GM21737 (cell line): ENCODE measurements at regions not wholly inside any gene's neighbourhood (a gene's known extent, or its start where the extent isn't known, plus 50 kb on each side); places are given as distances from the start of the nearest gene placed in this dataset.
"Not testable (repeated sequence)": the region's sequence is repeated elsewhere in the genome, so short reads cannot be mapped to it uniquely, and the experiment has no call there.

Experiments used
- ATAC-seq: cut with Tn5 transposase; IDR thresholded peaks from one replicate; pipeline ENCODE4 v1.9.1; 2021; ENCODE audit warnings: mild to moderate bottlenecking, moderate library complexity; ENCODE audit not compliant: unreplicated experiment

DNA sequence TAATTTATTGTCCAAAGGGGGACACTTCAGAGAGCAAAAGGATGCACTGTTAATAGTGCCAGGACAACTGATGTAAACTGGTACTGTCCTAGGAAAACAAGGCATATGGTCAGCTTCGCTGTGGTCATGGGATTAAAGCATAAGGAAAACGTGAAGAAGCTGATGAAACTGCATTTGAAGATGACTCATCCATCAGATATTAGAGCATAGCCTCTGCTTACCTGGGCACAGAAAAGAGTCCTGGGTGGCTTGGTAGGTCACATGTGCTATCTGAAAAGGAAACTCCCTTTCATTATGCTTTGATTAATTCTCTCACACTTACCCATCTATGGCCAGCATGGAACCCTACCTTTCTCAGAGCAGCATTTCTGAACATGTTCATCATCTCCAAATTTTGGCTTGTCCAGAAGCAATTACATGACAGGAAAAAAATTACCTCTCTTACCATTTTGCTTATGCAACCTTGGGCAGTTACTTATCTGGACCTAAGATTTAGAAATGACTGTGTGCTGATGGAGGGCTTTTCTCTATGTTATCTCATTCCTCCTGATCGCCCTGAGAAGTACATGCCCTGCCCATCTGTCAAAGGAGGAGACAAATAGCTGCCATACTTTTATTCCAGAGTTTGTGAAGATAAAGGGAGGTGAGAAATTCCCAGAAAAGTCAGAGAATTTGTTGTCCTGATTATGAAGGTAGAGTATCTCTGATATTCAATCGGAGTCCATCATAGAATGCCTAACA, 275.3 kb upstream of the SLC14A2 start:
- no peak for ATAC-seq

DNA sequence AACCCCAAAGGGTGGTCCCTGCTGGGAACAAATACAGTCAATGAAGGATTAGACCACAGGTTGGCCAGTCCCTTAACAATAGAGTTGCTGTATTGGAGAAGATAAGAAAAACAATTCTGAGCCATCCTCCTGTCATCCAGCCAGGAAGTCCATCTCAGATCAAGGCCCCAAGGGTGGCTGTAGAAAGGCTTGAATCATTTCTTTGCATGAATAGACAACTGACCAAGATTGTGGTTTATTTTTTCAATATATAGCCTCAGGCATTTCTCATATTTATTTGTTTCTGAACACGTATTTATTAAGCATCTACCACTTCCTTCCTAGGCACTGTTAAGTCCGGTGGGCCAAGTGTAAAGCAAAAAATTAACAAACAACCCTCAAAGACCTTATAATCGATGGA, 274.4 kb upstream of the SLC14A2 start:
- no peak for ATAC-seq

GRCh38 chr18:45341454-45341853, 273.8 kb upstream of the SLC14A2 start:
- no peak for ATAC-seq

DNA sequence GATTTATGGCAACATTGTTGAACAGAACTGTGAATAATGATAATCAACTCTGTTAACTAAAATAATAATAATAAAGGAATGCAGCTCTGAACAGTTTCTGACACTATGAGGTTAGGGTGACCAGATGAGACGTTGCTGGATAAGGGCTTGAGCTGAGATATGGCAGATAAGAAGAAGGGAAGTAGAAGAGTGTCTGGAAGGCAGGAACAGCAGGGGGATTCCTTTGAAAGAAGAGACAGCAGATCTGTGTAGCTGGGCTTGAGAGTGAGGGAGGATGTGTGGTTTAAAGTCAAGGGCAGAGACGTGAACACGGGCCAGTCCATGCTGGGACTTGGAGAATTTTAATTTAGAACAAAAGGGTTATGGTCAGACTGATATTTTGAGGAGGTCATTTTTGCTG, 273.1 kb upstream of the SLC14A2 start:
- no peak for ATAC-seq

DNA sequence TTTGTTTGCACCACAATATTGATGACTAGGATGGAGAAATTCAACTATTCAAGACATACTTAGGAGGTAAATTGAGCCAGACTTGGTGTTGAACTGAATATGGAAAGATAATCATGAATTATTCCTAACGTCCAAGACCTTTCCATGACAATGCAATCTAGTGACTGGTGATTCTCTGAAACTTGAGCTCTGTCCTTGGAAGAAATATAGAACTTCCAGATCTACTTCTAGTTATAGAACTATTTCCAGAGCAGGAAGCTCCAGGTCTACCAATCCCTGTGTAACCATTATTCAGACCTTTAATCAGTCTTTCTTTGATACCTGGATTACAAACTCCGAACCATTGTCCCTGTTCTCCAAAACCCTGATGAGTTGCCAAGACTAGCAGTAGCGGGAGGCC, 272.6 kb upstream of the SLC14A2 start:
- ATAC-seq = no peak

- ATAC-seq = no peak
These were observed 271.9 kb upstream of the SLC14A2 start for GRCh38 chr18:45343365-45343764.

GRCh38 chr18:45344680-45345079, 270.6 kb upstream of the SLC14A2 start:
- not testable (repeated sequence) for ATAC-seq

DNA sequence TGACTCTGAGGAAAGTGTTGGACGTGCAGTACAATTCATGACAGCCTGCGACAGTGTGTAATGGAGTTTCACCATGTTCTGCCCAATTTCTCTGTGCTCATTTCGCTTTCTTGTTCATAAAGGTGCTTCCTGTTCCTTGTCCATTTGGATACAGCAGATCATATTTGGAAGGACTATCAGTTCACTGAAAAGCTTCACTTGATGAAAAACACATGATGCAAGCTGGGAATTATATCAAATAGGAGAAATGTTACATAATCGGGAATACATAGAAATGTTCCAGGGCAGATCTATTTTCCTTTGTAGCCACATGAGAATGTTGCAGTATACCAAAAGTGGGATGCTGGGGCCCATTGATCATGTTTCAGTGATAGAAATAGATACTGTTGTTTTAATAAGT, 266.3 kb upstream of the SLC14A2 start:
- ATAC-seq = no peak

- ATAC-seq = no peak
These were observed 265.8 kb upstream of the SLC14A2 start for GRCh38 chr18:45349467-45349866.

DNA sequence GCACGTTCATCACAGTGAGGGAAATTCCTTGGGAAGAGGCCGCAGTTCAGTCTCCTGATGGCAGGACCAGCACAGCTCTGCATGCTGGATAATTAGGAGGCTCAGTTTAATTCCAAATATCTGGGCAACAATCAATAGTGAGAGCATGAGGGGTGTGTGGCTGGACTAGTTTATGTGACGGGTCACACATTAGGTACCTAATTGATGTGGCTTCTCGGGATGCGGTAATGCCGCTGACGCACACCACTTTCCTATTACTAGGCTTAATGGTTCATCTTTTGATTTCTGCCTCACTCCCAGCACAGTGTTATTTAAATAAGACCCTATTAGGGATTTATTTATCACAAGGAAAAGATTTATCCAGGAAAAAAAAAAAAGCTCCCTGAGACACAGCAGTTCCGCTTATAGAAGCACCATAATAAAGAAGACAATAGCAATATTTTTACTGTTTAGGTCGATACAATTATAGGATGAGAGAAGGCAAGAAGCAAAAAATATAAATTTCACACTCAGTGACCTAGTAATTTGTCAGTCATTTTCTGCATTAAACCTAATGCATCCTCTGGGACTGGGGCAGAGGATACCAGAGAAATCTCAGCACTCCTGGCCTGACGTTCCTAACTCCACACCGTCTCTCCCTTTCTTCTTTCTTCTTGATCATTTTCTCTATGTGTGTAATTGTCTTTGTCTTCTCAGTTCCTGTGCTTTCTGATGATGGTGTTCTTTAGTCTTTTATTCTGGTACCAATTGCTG, 264.7 kb upstream of the SLC14A2 start:
- ATAC-seq = no peak

GRCh38 chr18:45352874-45353273, 262.4 kb upstream of the SLC14A2 start:
- no peak for ATAC-seq

DNA sequence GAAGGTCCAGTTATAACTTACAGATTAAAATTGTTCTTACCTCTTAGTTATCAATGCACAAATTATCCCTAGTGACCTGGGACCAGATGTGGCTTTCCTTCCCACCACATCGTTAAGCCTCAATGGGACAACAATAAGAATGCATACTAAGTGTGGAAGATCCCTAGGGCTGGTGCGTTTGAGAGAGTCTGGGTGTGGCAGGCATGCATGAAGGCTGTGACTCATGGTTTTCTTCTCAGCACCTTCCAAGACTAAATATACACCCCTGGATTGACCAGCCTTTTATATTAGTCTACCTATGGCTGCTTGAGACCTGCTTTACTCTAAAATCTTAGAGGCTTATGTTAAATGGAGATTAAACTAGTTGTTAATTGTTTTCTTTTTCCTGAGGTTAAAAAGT, 261.7 kb upstream of the SLC14A2 start:
- ATAC-seq = no peak

DNA sequence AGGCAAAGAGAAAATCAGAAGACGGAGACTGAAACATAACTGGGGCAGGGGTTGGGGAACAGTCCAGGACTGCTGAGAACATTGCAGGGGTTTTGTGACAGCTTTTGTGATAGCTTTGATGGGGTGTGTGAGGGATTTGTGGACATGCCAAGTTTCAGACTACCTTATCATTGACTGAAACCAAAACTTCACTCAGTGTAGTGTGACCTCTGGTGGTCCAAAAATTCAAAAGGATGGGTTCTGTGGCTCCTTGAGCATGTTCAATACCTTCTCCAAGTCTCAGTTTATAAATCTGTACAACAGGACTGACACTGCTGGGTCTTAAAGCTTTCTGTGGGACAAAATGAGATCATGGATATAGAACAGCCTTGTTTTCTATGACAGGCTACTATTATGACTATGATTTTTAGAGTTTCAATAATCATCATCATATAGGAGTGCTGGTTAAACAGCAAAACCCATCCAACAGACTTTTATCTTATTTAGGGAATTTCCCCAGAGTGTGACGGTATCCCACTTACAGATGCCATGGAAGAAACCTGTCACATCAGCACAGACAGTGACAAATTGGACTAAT, 259.2 kb upstream of the SLC14A2 start:
- ATAC-seq = no peak

DNA sequence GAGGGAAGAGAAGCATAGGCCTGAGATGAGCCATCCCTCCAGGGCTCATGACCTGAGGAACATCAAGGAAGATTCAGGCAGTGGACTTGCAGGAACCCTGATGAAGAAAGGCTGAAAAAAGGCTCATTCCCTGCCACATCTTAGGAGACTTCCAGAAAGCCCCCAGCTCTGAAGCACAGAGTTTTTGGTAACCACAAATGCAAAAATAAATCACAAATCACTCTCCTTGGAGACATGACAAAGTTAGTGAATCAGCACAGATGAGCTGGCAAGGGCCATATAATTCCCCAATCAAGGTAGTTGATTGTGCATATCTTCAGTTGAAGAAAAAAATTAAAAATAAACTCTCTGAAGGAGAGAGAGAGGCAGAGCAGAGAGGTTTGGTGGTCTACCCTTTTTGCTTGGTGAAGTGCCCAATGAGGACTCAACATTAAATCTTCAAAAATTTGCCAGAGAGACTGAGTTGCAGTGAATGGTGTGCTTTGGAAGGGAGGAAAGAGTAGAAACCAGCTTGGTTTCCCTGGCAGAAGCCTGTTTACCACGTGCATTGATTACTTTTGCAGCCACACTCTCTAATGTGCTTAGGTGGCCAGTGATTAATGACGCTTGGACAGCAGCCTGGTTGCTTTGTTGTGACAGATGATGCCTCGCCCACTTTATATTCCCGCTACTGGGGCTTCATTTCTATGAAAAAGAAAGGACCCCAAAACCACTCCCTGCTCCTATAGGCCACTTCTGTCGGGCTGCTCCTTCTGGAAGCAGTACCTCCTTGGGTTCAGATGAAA, 257.4 kb upstream of the SLC14A2 start:
- no peak for ATAC-seq

DNA sequence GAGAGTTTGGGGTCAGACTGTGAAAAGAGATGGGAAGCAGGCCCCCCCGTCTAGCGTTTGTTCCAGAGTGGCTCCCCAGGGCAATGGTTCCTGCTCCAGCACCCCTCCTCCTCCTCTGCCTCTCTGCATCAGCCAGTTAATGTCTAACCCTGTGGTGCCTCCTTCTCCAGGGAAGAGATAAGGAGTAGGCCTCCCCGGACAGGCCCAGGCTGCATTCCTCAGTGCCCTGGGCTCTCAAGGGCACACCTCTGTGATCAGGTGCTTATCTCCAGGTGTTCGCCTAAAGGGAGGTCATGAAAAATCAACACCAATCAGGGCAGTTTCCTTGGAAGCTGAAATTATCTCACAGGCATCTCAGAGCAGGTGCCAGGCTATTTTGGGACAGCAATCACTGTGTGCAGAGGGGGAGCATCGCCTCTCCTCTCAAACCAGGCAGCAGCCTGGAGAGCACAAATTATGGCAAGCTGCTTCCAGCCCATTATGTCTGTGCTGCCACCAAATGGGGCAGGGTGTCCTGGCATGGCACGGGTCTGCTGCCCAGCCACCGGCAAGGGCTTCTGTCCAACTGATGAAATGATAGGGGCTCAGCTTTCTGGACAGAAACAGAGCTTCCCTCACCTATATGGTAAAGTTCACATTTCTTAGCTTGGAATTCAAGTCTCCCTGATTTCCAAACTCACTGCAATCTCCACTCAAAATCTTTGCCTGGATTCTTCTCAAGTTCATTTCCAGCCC, 255.8 kb upstream of the SLC14A2 start:
- ATAC-seq = no peak

DNA sequence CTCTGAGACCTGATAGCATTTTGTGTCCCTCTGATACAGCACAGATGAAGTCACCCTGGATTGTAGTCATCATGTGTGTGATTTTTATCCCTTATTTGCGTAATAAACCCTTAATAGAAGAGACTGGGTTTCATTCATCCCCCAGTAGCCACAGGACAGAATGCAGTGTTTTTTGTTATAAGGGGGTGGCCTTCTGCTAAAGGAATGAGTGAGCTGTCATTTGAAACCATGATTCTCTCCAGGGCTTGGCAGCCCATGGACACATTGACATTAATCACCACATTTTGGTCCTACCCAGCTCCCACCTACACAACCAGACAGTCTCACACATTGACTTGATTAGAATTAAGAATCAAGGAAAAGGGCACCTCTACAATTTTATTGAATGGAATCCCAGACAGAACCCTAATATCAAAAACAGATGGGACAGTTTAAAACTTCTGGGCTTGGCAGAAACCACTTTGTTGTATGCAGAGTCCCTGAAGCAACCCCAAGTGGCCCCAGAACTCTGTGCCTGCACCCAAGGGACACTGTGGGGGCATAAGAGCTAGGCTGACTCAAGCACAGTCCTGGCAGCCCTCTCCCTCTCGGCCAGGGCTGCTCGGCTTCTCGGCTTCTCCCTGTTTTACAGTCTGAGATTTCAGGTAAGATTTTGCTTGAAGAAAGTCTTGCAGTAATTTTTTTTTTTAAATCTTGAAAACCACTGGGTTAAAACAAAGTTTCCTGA, 254.0 kb upstream of the SLC14A2 start:
- no peak for ATAC-seq

DNA sequence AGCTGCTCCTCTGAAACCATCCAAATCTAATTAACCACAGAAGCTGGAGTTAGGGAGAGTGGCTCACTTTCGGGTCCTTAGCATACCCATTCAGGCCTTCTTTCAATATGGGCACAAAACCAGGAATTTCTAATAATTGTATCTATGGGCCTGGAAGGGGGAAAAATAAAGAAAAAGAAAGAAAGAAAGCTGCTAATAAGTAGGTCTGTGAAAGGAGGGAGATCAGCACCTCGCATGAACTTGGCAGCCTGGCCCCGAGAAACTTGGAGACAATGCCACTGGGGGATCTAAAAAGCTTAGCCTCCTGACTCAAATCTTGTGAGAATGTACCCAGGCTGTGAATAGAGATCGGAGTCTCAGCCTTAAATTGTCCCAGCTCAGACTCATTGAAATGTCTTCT, 252.1 kb upstream of the SLC14A2 start:
- ATAC-seq = no peak

GRCh38 chr18:45365835-45366234, 249.4 kb upstream of the SLC14A2 start:
- no peak for ATAC-seq

- no peak for ATAC-seq
These were observed 244.8 kb upstream of the SLC14A2 start for GRCh38 chr18:45370255-45371010.
